Brain microvascular endothelial cell (primary cell): ENCODE measurements at regions not wholly inside any gene's neighbourhood (a gene's known extent, or its start where the extent isn't known, plus 50 kb on each side); places are given as distances from the start of the nearest gene placed in this dataset.
"Not testable (repeated sequence)": the region's sequence is repeated elsewhere in the genome, so short reads cannot be mapped to it uniquely, and the experiment has no call there.

ENCODE experiments used
- DNase-seq: peaks from one replicate; pipeline ENCODE4 v3.0.0-alpha.2; 2020
- H3K27ac ChIP-seq: fragments of 250-450 bp; sonication (Bioruptor Pico); 2 replicates; pipeline ENCODE4 v1.5.1; 2020; ENCODE audit warnings: mild to moderate bottlenecking, moderate library complexity
- H3K27me3 ChIP-seq: fragments of 250-450 bp; sonication (Bioruptor Pico); replicated peaks from 2 replicates; pipeline ENCODE4 v1.5.1; 2020; ENCODE audit warnings: mild to moderate bottlenecking
- H3K36me3 ChIP-seq: fragments of 250-450 bp; sonication (Bioruptor Pico); replicated peaks from 2 replicates; pipeline ENCODE4 v1.5.1; 2020; ENCODE audit warnings: mild to moderate bottlenecking
- H3K4me3 ChIP-seq: 2 replicates; pipeline ENCODE4 v1.5.1; 2011; ENCODE audit warnings: low read depth, mild to moderate bottlenecking, control low read depth, low read length, moderate library complexity
- CTCF ChIP-seq: IDR thresholded peaks from 2 replicates; pipeline ENCODE4 v1.5.1; 2011; ENCODE audit warnings: low read depth, mild to moderate bottlenecking, moderate library complexity, low read length, control low read depth, inconsistent platforms; ENCODE audit errors: missing control alignments
- in situ Hi-C: cut with HindIII; loops from 2 replicates; pipeline ENCODE4 v1.10.0; 2017; ENCODE audit warnings: low sequenced_read_pairs, low pct_ligation_motif_present

GRCh38 chr13:52916486-52916990 lies 68.1 kb upstream of the PCDH8 start:
- DNase-seq = no peak
- no peak for TF ChIP-seq CTCF
- no peak overlapping the region for H3K27ac ChIP-seq
- H3K36me3 ChIP-seq = no peaks in the 10 kb centered on the region
- no peak overlapping the region for H3K4me3 ChIP-seq
- no peaks in the 10 kb centered on the region for H3K27me3 ChIP-seq
- in situ Hi-C loops = no loop called here

GRCh38 chr13:52911340-52911739 lies 62.9 kb upstream of the PCDH8 start:
- in situ Hi-C loops = no loop called here
- Histone ChIP-seq H3K36me3 (no peaks in the 10 kb centered on the region), H3K4me3 (no peak overlapping the region), H3K27me3 (no peaks in the 10 kb centered on the region), H3K27ac (no peak overlapping the region)
- no peak for TF ChIP-seq CTCF
- no peak for DNase-seq

- H3K36me3 ChIP-seq = not testable (repeated sequence)
Observed at GRCh38 chr13:52910318-52910717, 61.9 kb upstream of the PCDH8 start.

GRCh38 chr13:52906122-52906903 lies 57.9 kb upstream of the PCDH8 start:
- in situ Hi-C loops = no loop called here
- H3K27me3 ChIP-seq = no peaks in the 10 kb centered on the region
- H3K36me3 ChIP-seq = no peaks in the 10 kb centered on the region
- no peak overlapping the region for H3K27ac ChIP-seq
- DNase-seq = no peak
- no peak for TF ChIP-seq CTCF
- no peak overlapping the region for H3K4me3 ChIP-seq

More at GRCh38 chr13:52910318-52910717, 61.9 kb upstream of the PCDH8 start:
- H3K27ac ChIP-seq, in situ Hi-C loops, H3K4me3 ChIP-seq, DNase-seq, H3K27me3 ChIP-seq: not testable (repeated sequence)

- no peaks in the 10 kb centered on the region for H3K27me3 ChIP-seq
- in situ Hi-C loops = no loop called here
Observed at GRCh38 chr13:52905701-52906100, 57.3 kb upstream of the PCDH8 start.

GRCh38 chr13:52903320-52903719 lies 54.9 kb upstream of the PCDH8 start:
- Histone ChIP-seq H3K4me3 (no peak overlapping the region), H3K27ac (no peak overlapping the region), H3K27me3 (no peaks in the 10 kb centered on the region), H3K36me3 (no peaks in the 10 kb centered on the region)
- in situ Hi-C loops = no loop called here
- TF ChIP-seq CTCF = no peak
- no peak for DNase-seq

More at GRCh38 chr13:52905701-52906100, 57.3 kb upstream of the PCDH8 start:
- no peak for TF ChIP-seq CTCF
- Histone ChIP-seq H3K4me3 (no peak overlapping the region), H3K36me3 (no peaks in the 10 kb centered on the region), H3K27ac (no peak overlapping the region)
- no peak for DNase-seq
